A549 (cell line): ENCODE measurements at regions not wholly inside any gene's neighbourhood (a gene's known extent, or its start where the extent isn't known, plus 50 kb on each side); places are given as distances from the start of the nearest gene placed in this dataset.

Source experiments
- ATAC-seq, 2 experiments: fragments of 200-7000 bp in 1 of 2; fragments of >200 bp in 1 of 2; cut with Nextera tagmentation in 1 of 2; cut with Tn5 transposase in 1 of 2; 3 replicates each; pipeline versions ENCODE4 v1.8.0 to v1.9.1; 2018 to 2020; ENCODE audit warnings: mild to moderate bottlenecking in 1 of 2, moderate library complexity in 1 of 2
- CTCF ChIA-PET: fragments of 300-600 bp; sonication (Branson Sonifier 250); formaldehyde crosslinking; extraction: SDS; loops from one replicate; lab custom pipeline; 2021; ENCODE audit warnings: antibody characterized with exemption, inconsistent platforms; lab: Yijun Ruan, JAX
- POLR2A ChIA-PET: fragments of 350-600 bp; formaldehyde crosslinking; extraction: SDS; loops from one replicate; lab custom pipeline; 2021; ENCODE audit warnings: antibody characterized with exemption, inconsistent platforms; lab: Yijun Ruan, JAX
- DNase-seq, 2 experiments: peaks; one replicate each; pipeline versions ENCODE4 v3.0.0 to v3.0.0-alpha.2; 2011 to 2016; ENCODE audit warnings: low read depth in 1 of 2, low spot score in 1 of 2
- FAIRE-seq: peaks from 2 replicates; lab custom pipeline; 2011; peaks lifted over from hg19 to GRCh38; lab: Jason Lieb, UNC
- H3K27ac ChIP-seq, 2 experiments: fragments of >200 bp; sonication (Bioruptor Twin); formaldehyde crosslinking; 3 replicates each; pipeline ENCODE4 v1.5.1; 2016 to 2017
- H3K4me1 ChIP-seq: fragments of >200 bp; sonication (Bioruptor Twin); formaldehyde crosslinking; 3 replicates; pipeline ENCODE4 v1.6.1; 2016
- H3K4me2 ChIP-seq: fragments of >200 bp; sonication (Bioruptor Twin); formaldehyde crosslinking; 3 replicates; pipeline ENCODE4 v1.6.1; 2016
- H3K4me3 ChIP-seq: fragments of >200 bp; sonication (Bioruptor Twin); formaldehyde crosslinking; 3 replicates; pipeline ENCODE4 v1.5.1; 2016
- H3K9me3 ChIP-seq: fragments of >200 bp; sonication (Bioruptor Twin); formaldehyde crosslinking; 3 replicates; pipeline ENCODE4 v1.6.1; 2016
- BHLHE40 ChIP-seq: IDR thresholded peaks from 2 replicates; pipeline ENCODE4 v1.6.1; 2012; ENCODE audit warnings: low read depth, low read length, inconsistent platforms
- CBX8 ChIP-seq: fragments of 200-600 bp; sonication (generic); IDR thresholded peaks from 2 replicates; pipeline ENCODE4 v1.6.1; 2016
- CEBPB ChIP-seq, 2 experiments: fragments of >200 bp in 1 of 2; sonication (Bioruptor Twin) in 1 of 2; formaldehyde crosslinking in 1 of 2; IDR thresholded peaks; 2 replicates each; pipeline ENCODE4 v1.6.1; 2012 to 2016
- CHD4 ChIP-seq: fragments of 200-600 bp; sonication (generic); IDR thresholded peaks from 2 replicates; pipeline ENCODE4 v1.6.1; 2016; ENCODE audit warnings: antibody characterized with exemption, mild to moderate bottlenecking, borderline replicate concordance
- E2F6 ChIP-seq: IDR thresholded peaks from 2 replicates; pipeline ENCODE4 v1.6.1; 2012; ENCODE audit warnings: low read depth, borderline replicate concordance
- EHF ChIP-seq: fragments of 250-450 bp; sonication (Bioruptor Pico); IDR thresholded peaks from 2 replicates; pipeline ENCODE4 v1.5.0; 2020; ENCODE audit warnings: mild to moderate bottlenecking
- ELK1 ChIP-seq: fragments of 150-350 bp; IDR thresholded peaks from 2 replicates; pipeline ENCODE4 v1.6.1; 2014; ENCODE audit warnings: low read depth, mild to moderate bottlenecking, low read length
- EP300 ChIP-seq, 2 experiments: fragments of >200 bp; sonication (Bioruptor Twin); formaldehyde crosslinking; IDR thresholded peaks; 2 replicates in 1 of 2; 3 replicates in 1 of 2; pipeline ENCODE4 v1.6.1; 2016 to 2017
- FOSB ChIP-seq: fragments of 250-450 bp; sonication (Bioruptor Pico); IDR thresholded peaks from 2 replicates; pipeline ENCODE4 v1.5.0; 2020; ENCODE audit warnings: mild to moderate bottlenecking, moderate library complexity
- FOXS1 ChIP-seq: fragments of 250-450 bp; sonication (Bioruptor Pico); IDR thresholded peaks from 2 replicates; pipeline ENCODE4 v1.5.0; 2020; ENCODE audit warnings: mild to moderate bottlenecking, moderate library complexity
- GATA3 ChIP-seq: IDR thresholded peaks from 2 replicates; pipeline ENCODE4 v1.6.1; 2012; ENCODE audit warnings: borderline replicate concordance
- HOXB13 ChIP-seq: fragments of 250-450 bp; sonication (Bioruptor Pico); IDR thresholded peaks from 2 replicates; pipeline ENCODE4 v1.5.0; 2020; ENCODE audit warnings: low read depth, mild to moderate bottlenecking, moderate library complexity
- KDM5A ChIP-seq: fragments of 200-600 bp; sonication (generic); IDR thresholded peaks from 2 replicates; pipeline ENCODE4 v1.6.1; 2016; ENCODE audit warnings: antibody characterized with exemption, mild to moderate bottlenecking
- MAFK ChIP-seq: fragments of 450-650 bp; IDR thresholded peaks from 2 replicates; pipeline ENCODE4 v1.6.1; 2014; ENCODE audit not compliant: partially characterized antibody
- MAZ ChIP-seq: fragments of 150-350 bp; IDR thresholded peaks from 2 replicates; pipeline ENCODE4 v1.6.1; 2014; ENCODE audit warnings: antibody characterized with exemption, low read depth, low read length, borderline replicate concordance
- NFE2L2 ChIP-seq: fragments of 150-350 bp; conservative IDR thresholded peaks from 2 replicates; pipeline ENCODE4 v1.6.1; 2014; ENCODE audit warnings: low read length
- NPAS2 ChIP-seq: fragments of 250-450 bp; sonication (Bioruptor Pico); IDR thresholded peaks from 2 replicates; pipeline ENCODE4 v1.8.0; 2022; ENCODE audit warnings: mild to moderate bottlenecking, moderate library complexity, borderline replicate concordance
- POLR2AphosphoS2 ChIP-seq: conservative IDR thresholded peaks from 2 replicates; pipeline ENCODE4 v1.6.1; 2012; ENCODE audit warnings: low read length, improper control_type of control experiment, inconsistent platforms
- RARB ChIP-seq: fragments of 250-450 bp; sonication (Bioruptor Pico); IDR thresholded peaks from 2 replicates; pipeline ENCODE4 v1.8.0; 2021; ENCODE audit warnings: mild to moderate bottlenecking, moderate library complexity
- RFX5 ChIP-seq: fragments of 450-650 bp; IDR thresholded peaks from 2 replicates; pipeline ENCODE4 v1.7.1; 2014; ENCODE audit warnings: antibody characterized with exemption, mild to moderate bottlenecking, moderate library complexity
- RNF2 ChIP-seq: fragments of 200-600 bp; sonication (generic); IDR thresholded peaks from 2 replicates; pipeline ENCODE4 v1.6.1; 2016; ENCODE audit warnings: low read depth, mild to moderate bottlenecking, antibody characterized with exemption, moderate library complexity, borderline replicate concordance
- TP53 ChIP-seq: fragments of 250-450 bp; sonication (Bioruptor Pico); IDR thresholded peaks from 2 replicates; pipeline ENCODE4 v1.5.0; 2021; ENCODE audit warnings: mild to moderate bottlenecking, moderate library complexity
- ZC3H11A ChIP-seq: fragments of 450-650 bp; IDR thresholded peaks from 2 replicates; pipeline ENCODE4 v1.6.1; 2014; ENCODE audit warnings: antibody characterized with exemption, mild to moderate bottlenecking
- ZFP36 ChIP-seq: fragments of 450-650 bp; IDR thresholded peaks from 2 replicates; pipeline ENCODE4 v1.6.1; 2014; ENCODE audit warnings: borderline replicate concordance; ENCODE audit not compliant: partially characterized antibody
- ZNF302 ChIP-seq: fragments of 250-450 bp; sonication (Bioruptor Pico); IDR thresholded peaks from 2 replicates; pipeline ENCODE4 v1.9.0; 2021; ENCODE audit warnings: inconsistent platforms, mild to moderate bottlenecking, moderate library complexity
- WGBS: methylation state at CpG from one replicate; pipeline ENCODE4 v1.1.6; 2017; ENCODE audit errors: missing lambda C conversion rate; 5-methylcytosine and 5-hydroxymethylcytosine counted together
- TF ChIP-seq, protein P1 (sequence below): fragments of 450-650 bp; IDR thresholded peaks from 2 replicates; pipeline ENCODE4 v1.6.1; 2014; ENCODE audit warnings: antibody characterized with exemption
- TF ChIP-seq, protein P2 (sequence below): fragments of 250-450 bp; sonication (Bioruptor Pico); IDR thresholded peaks from 2 replicates; pipeline ENCODE4 v1.5.0; 2020; ENCODE audit warnings: low read depth, mild to moderate bottlenecking, moderate library complexity
- TF ChIP-seq, protein P3 (sequence below): IDR thresholded peaks from 2 replicates; pipeline ENCODE4 v1.6.1; 2012

- FAIRE-seq (no peak), ATAC-seq (no peak)
- TF ChIP-seq ZFP36 (no peak), HOXB13 (CRISPR knock-in tag) (no peak), MAFK (no peak)
Measured at GRCh38 chr5:105288946-105289345, 1726.4 kb upstream of the NUDT12 start.

DNA sequence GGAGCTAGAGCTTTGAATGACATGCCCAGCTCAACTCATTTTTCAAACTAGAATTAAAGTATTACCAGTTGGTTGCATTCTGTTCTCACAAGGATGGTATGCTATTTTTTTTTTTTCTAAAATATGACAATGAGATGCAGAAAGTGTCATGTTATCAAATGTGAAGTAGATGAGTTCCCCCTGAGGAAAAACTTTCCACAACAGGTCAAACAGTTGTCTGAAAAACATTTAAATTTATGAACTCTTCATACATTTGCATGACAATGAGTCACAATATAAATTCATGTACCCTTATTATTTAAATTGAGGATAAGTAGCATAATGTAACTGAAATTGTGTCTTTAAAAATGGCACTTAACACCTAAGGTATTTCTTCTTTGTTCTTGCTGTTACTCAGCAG is 1720.5 kb upstream of the NUDT12 start:
- no peak for ATAC-seq
- CTCF ChIA-PET, result no interaction called here

More at GRCh38 chr5:105288946-105289345, 1726.4 kb upstream of the NUDT12 start:
- Histone ChIP-seq H3K4me3 (no peak overlapping the region), H3K4me1 (no peaks in the 10 kb centered on the region), H3K27ac (no peak overlapping the region), H3K4me2 (no peak overlapping the region), H3K9me3 (no peaks in the 10 kb centered on the region)
- DNase-seq, result no peak
- ChIA-PET POLR2A (no interaction called here), CTCF (no interaction called here)

DNA sequence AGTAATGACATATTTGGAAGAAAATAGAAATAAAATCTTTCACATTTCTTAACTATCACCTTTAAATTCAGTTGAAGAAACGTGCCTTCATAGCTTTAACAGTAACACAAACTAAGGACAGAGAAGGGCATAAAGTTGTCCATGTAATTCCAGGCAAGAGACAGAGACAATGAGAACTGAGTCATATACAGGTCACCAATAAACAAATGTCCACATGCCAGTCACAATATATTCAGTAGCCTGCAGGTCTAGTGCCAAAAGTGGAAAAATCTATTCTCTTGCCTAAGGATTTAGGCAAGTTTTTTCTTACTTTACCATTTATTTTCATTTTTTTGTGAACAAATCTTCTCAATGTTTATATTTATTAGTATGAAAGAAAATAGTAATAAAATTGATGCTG is 1711.5 kb upstream of the NUDT12 start:
- ChIA-PET POLR2A (no interaction called here), CTCF (no interaction called here)
- no peak for DNase-seq
- TF ChIP-seq ZNF302 (CRISPR knock-in tag) (no peak), E2F6 (no peak), GATA3 (no peak), TP53 (no peak), ZC3H11A (no peak), CHD4 (no peak), KDM5A (no peak), FOXS1 (CRISPR knock-in tag) (no peak), CEBPB (IDR thresholded peaks at IDR 0.05) (no peak), RNF2 (no peak), CBX8 (no peak), EHF (no peak), ELK1 (no peak), NFE2L2 (no peak), MAZ (no peak), RFX5 (no peak), FOSB (CRISPR knock-in tag) (no peak), EP300 (IDR thresholded peaks at IDR 0.05) (no peak)
- TF ChIP-seq, protein P1, sequence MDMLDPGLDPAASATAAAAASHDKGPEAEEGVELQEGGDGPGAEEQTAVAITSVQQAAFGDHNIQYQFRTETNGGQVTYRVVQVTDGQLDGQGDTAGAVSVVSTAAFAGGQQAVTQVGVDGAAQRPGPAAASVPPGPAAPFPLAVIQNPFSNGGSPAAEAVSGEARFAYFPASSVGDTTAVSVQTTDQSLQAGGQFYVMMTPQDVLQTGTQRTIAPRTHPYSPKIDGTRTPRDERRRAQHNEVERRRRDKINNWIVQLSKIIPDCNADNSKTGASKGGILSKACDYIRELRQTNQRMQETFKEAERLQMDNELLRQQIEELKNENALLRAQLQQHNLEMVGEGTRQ, result no peak
- TF ChIP-seq, protein P2, sequence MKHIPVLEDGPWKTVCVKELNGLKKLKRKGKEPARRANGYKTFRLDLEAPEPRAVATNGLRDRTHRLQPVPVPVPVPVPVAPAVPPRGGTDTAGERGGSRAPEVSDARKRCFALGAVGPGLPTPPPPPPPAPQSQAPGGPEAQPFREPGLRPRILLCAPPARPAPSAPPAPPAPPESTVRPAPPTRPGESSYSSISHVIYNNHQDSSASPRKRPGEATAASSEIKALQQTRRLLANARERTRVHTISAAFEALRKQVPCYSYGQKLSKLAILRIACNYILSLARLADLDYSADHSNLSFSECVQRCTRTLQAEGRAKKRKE, result no peak
- TF ChIP-seq, all 56 proteins: peak for 0
- no peak overlapping the region for H3K4me3 ChIP-seq
- no peaks in the 10 kb centered on the region; the same call in 1 of the 3 replicates for H3K9me3 ChIP-seq
- no peaks in the 10 kb centered on the region for H3K4me1 ChIP-seq
- FAIRE-seq, result no peak
- H3K4me2 ChIP-seq, result no peak overlapping the region
- H3K27ac ChIP-seq, result no peak overlapping the region
- ATAC-seq, result no peak
- 7% methylated on average over 1 of the region's 1 CpG for WGBS

More for the DNA sequence above, 1720.5 kb upstream of the NUDT12 start:
- H3K4me3 ChIP-seq, result no peak overlapping the region
- no peaks in the 10 kb centered on the region for H3K4me1 ChIP-seq
- POLR2A ChIA-PET, result no interaction called here
- no peaks in the 10 kb centered on the region for H3K9me3 ChIP-seq
- TF ChIP-seq, protein P3, sequence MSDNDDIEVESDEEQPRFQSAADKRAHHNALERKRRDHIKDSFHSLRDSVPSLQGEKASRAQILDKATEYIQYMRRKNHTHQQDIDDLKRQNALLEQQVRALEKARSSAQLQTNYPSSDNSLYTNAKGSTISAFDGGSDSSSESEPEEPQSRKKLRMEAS, result no peak
- no peak for TF ChIP-seq ZNF302 (CRISPR knock-in tag)
- no peak for TF ChIP-seq RARB (CRISPR knock-in tag)
- no peak for TF ChIP-seq HOXB13 (CRISPR knock-in tag)
- no peak for TF ChIP-seq MAZ
- no peak for TF ChIP-seq POLR2AphosphoS2
- no peak for TF ChIP-seq NPAS2
- TF ChIP-seq CHD4, result no peak
- no peak for TF ChIP-seq E2F6
- TF ChIP-seq BHLHE40, result no peak
- DNase-seq, result no peak
- H3K27ac ChIP-seq, result no peak overlapping the region
- no peak for FAIRE-seq
- no peak overlapping the region for H3K4me2 ChIP-seq
